Omental fat pad (tissue), 3 donors: ENCODE measurements at regions not wholly inside any gene's neighbourhood (a gene's known extent, or its start where the extent isn't known, plus 50 kb on each side); places are given as distances from the start of the nearest gene placed in this dataset.

Source experiments
- ATAC-seq: fragments of 150-250 bp; one replicate; pipeline ENCODE4 v1.9.1; 2016; ENCODE audit warnings: mild to moderate bottlenecking, moderate library complexity; ENCODE audit not compliant: low FRiP score
- DNase-seq: peaks from one replicate; pipeline ENCODE4 v3.0.0-alpha.2; 2019; ENCODE audit warnings: low spot score
- CTCF ChIP-seq, 3 donors: fragments of 450-650 bp; IDR thresholded peaks; one replicate each; pipeline ENCODE4 v1.5.1; 2016 to 2017; ENCODE audit warnings: antibody characterized with exemption in 3 of 3, mild to moderate bottlenecking in 3 of 3, moderate library complexity in 2 of 3

DNA sequence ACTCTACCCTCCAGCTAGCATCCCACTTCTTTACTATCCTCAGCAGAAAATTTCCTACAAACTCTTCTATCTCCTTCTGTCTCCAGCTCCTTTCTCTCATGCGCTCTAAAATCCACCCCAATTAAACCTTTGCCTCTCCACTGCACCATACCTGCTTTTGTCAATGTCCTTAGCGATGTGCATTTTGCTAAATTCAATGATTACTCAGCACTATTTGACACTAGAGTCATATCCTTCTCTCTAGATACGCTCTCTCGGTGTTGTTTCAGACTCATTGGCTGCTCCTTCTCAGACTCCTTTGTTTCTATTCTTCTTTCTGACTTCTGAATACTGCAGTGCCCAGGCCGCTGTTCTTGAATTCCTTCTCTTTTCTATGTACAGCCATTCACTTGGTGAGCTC lies 144.2 kb downstream of the HLX start:
- ATAC-seq = no peak
- no peak for TF ChIP-seq CTCF (IDR thresholded peaks at IDR 0.05)
- DNase-seq = no peak

- ATAC-seq (no peak), DNase-seq (no peak)
- no peak for TF ChIP-seq CTCF (IDR thresholded peaks at IDR 0.05)
Observed at GRCh38 chr1:221025501-221025900, 146.3 kb downstream of the HLX start.

DNA sequence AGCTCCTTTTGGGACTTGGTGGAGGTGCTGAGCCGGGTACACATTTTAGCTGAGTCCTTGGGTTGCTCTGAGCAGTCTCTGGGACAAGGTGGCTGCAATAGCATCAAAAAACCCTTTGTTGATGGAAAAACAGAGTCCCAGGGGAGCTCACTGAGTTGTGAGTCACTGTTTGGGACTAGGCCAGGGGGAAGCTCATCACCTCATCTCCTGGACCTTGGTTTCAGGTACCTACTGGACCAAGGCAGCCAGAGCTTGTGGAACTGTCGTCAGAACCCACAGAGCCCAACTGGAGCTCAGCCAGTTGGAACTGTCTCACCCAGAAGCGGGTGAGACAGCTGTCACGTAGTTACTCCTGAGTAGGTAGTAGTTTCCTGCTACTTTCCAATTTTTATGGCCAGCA lies 146.7 kb downstream of the HLX start:
- DNase-seq = no peak
- TF ChIP-seq CTCF (IDR thresholded peaks at IDR 0.05) = no peak
- ATAC-seq = no peak

DNA sequence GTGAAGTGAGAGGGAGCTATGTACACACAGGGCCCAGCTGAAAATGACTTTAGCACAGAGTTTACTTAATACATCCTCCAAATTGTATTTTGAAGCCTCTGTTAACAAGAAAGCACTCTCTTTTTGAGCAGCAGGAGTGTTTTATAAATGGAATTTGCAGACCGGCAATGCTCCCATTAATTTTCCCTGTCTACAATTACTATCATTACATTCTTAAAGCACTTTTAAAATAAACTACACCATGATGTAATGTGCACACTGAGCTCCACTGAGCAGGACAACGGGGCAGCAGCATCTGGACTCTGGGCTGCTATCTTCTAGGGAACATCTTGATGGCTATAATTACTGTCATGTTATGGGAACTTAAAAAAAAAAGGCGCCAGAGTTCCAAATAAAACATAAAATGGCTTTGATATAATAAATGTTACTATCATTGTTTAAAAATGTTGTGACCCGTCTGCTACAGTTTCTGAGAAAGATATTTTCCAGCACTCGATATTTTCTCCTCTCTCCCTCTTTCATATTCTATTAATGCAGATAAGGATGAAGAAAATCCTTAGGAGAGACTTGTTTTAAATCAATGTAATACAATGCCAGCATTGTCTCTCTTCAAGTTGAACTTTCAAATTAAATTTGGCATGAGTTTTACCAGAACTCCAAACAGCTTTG lies 150.9 kb downstream of the HLX start:
- TF ChIP-seq CTCF (IDR thresholded peaks at IDR 0.05) = no peak
- no peak for DNase-seq
- no peak for ATAC-seq

DNA sequence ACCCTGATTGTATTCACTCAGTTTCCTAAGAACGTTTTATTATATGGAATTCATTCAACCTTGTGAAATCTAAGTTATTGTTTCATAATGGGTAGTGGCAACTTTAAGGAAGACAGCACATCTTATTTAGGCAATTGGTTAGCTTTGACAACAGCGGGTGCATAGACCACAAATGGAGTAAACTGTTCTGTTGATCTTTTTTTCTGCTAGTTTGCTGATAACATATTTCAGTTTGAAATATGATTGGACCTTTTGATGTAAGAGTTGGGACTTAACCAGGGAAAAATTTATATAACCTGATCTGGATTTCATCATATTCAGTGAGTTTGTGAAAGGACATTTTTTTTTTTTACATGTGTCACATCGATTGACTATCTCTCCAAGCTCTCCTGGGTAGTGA lies 151.7 kb downstream of the HLX start:
- no peak for ATAC-seq
- TF ChIP-seq CTCF (IDR thresholded peaks at IDR 0.05) = no peak
- DNase-seq = no peak

- TF ChIP-seq CTCF (IDR thresholded peaks at IDR 0.05) = no peak
- DNase-seq (no peak), ATAC-seq (no peak)
Observed at GRCh38 chr1:221031458-221032203, 152.4 kb downstream of the HLX start.

DNA sequence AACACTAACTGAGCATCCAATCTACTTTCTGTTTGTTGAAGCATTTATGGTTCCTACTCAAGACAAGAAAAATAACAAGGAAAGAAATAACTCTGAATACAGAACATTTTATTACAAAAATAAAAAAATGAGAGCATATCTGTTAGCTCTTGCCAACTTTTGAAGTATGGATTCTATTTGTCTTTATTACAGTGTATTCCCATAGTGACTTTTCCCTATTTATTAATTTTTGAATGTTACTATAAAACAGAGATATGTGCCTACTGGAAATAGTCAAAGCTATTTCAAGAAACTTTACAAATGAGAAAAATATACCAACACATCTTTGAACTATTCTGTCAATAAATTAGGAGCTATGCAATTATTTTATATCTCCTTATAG lies 153.0 kb downstream of the HLX start:
- no peak for DNase-seq
- TF ChIP-seq CTCF (IDR thresholded peaks at IDR 0.05) = no peak
- ATAC-seq = no peak
